HepG2 (cell line): ENCODE measurements at regions not wholly inside any gene's neighbourhood (a gene's known extent, or its start where the extent isn't known, plus 50 kb on each side); places are given as distances from the start of the nearest gene placed in this dataset.

Experiments used
- EZH2 ChIP-seq: conservative IDR thresholded peaks from 2 replicates; pipeline ENCODE4 v1.6.1; 2012; ENCODE audit warnings: mild to moderate bottlenecking, low read depth, low read length, moderate library complexity
- GATAD2A ChIP-seq: IDR thresholded peaks from 2 replicates; pipeline ENCODE4 v1.6.1; 2016
- HDAC2 ChIP-seq: sonication (generic); formaldehyde crosslinking; IDR thresholded peaks from 2 replicates; pipeline ENCODE4 v1.4.0; 2020; ENCODE audit warnings: missing genetic modification reagents
- LRRFIP1 ChIP-seq: sonication (generic); formaldehyde crosslinking; conservative IDR thresholded peaks from 2 replicates; pipeline ENCODE4 v1.4.0; 2020; ENCODE audit warnings: missing genetic modification reagents
- MIER3 ChIP-seq: IDR thresholded peaks from 2 replicates; pipeline ENCODE4 v1.6.1; 2016; ENCODE audit warnings: missing compliant biosample characterization, borderline replicate concordance
- MTA3 ChIP-seq: sonication (generic); formaldehyde crosslinking; IDR thresholded peaks from 2 replicates; pipeline ENCODE4 v1.4.0; 2020; ENCODE audit warnings: missing genetic modification reagents
- NCOA5 ChIP-seq: sonication (generic); formaldehyde crosslinking; IDR thresholded peaks from 2 replicates; pipeline ENCODE4 v1.4.0; 2020; ENCODE audit warnings: missing genetic modification reagents
- PCBP1 ChIP-seq: fragments of 200-400 bp; formaldehyde crosslinking; IDR thresholded peaks from 2 replicates; pipeline ENCODE4 v1.6.1; 2017; ENCODE audit warnings: mild to moderate bottlenecking, low read depth, low read length, borderline replicate concordance
- SP140L ChIP-seq: sonication (generic); formaldehyde crosslinking; IDR thresholded peaks from 2 replicates; pipeline ENCODE4 v1.4.0; 2020; ENCODE audit warnings: missing genetic modification reagents, borderline replicate concordance
- ZFP91 ChIP-seq: sonication (generic); formaldehyde crosslinking; IDR thresholded peaks from 2 replicates; pipeline ENCODE4 v1.9.0; 2022; ENCODE audit warnings: missing genetic modification reagents, mild to moderate bottlenecking, borderline replicate concordance
- ZNF225 ChIP-seq: sonication (generic); formaldehyde crosslinking; IDR thresholded peaks from 2 replicates; pipeline ENCODE4 v1.4.0; 2020; ENCODE audit warnings: mild to moderate bottlenecking, missing genetic modification reagents
- ZSCAN21 ChIP-seq: sonication (generic); formaldehyde crosslinking; IDR thresholded peaks from 2 replicates; pipeline ENCODE4 v1.8.0; 2022; ENCODE audit warnings: mild to moderate bottlenecking, missing genetic modification reagents, moderate library complexity, borderline replicate concordance
- TF ChIP-seq, protein P1 (sequence below), 2 experiments: fragments of 450-650 bp in 1 of 2; sonication (generic) in 1 of 2; formaldehyde crosslinking in 1 of 2; IDR thresholded peaks; 2 replicates each; pipeline versions ENCODE4 v1.6.1 to v1.8.0; 2016 to 2022; ENCODE audit warnings: antibody characterized with exemption in 1 of 2, mild to moderate bottlenecking in 1 of 2, missing genetic modification reagents in 1 of 2

DNA sequence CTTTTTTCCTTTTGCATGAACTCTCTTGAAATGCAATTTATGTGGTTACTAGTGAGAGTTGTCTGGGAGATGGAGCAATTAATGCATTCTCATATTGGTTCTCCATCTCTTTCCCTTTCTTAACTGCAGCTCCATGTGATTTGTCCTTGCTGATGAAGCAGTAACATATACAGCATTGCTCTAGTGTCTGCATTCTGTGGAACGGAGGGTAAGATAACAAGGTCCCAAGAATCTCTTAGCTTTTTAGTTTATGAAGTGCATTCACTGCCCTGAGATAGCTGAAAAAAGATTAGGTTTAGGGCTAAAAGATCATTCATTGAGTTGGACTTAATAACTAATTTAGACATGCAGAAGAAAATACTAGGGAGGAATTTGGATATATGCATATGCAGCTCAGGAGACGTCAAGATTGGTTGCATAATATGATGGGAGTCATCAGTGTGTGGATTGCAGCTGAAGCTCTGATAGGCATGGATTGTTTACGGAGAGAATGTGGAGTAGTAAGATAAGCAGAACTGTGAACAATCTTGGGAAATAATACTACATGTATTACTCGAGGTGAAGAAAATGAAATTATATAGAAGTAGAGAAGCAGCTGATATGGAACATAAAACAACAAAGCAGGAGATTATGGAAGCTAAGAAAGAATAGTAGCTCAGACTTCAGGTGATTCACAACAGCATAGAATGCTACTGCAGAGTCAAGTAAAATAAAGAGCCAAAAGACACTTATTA, 404.7 kb downstream of the ARL4A start:
- TF ChIP-seq ZFP91 (CRISPR knock-in tag) (no peak), MTA3 (CRISPR knock-in tag) (no peak), ZNF225 (CRISPR knock-in tag) (no peak), ZSCAN21 (CRISPR knock-in tag) (no peak), NCOA5 (CRISPR knock-in tag) (no peak), EZH2 (no peak), MIER3 (CRISPR knock-in tag) (no peak), GATAD2A (CRISPR knock-in tag) (no peak), SP140L (CRISPR knock-in tag) (no peak), HDAC2 (CRISPR knock-in tag) (no peak), PCBP1 (no peak), LRRFIP1 (CRISPR knock-in tag) (no peak)
- TF ChIP-seq, protein P1, sequence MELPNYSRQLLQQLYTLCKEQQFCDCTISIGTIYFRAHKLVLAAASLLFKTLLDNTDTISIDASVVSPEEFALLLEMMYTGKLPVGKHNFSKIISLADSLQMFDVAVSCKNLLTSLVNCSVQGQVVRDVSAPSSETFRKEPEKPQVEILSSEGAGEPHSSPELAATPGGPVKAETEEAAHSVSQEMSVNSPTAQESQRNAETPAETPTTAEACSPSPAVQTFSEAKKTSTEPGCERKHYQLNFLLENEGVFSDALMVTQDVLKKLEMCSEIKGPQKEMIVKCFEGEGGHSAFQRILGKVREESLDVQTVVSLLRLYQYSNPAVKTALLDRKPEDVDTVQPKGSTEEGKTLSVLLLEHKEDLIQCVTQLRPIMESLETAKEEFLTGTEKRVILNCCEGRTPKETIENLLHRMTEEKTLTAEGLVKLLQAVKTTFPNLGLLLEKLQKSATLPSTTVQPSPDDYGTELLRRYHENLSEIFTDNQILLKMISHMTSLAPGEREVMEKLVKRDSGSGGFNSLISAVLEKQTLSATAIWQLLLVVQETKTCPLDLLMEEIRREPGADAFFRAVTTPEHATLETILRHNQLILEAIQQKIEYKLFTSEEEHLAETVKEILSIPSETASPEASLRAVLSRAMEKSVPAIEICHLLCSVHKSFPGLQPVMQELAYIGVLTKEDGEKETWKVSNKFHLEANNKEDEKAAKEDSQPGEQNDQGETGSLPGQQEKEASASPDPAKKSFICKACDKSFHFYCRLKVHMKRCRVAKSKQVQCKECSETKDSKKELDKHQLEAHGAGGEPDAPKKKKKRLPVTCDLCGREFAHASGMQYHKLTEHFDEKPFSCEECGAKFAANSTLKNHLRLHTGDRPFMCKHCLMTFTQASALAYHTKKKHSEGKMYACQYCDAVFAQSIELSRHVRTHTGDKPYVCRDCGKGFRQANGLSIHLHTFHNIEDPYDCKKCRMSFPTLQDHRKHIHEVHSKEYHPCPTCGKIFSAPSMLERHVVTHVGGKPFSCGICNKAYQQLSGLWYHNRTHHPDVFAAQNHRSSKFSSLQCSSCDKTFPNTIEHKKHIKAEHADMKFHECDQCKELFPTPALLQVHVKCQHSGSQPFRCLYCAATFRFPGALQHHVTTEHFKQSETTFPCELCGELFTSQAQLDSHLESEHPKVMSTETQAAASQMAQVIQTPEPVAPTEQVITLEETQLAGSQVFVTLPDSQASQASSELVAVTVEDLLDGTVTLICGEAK (IDR thresholded peaks at IDR 0.05) = no peak
- TF ChIP-seq, protein P1 (CRISPR knock-in tag; IDR thresholded peaks at IDR 0.05) = no peak
